WTC11 (cell line): ENCODE measurements at regions not wholly inside any gene's neighbourhood (a gene's known extent, or its start where the extent isn't known, plus 50 kb on each side); places are given as distances from the start of the nearest gene placed in this dataset.

Experiments used
- ATF2 ChIP-seq: sonication (generic); formaldehyde crosslinking; IDR thresholded peaks from 2 replicates; pipeline ENCODE4 v1.8.1; 2022; ENCODE audit warnings: low read depth, missing genetic modification reagents, borderline replicate concordance
- CREB1 ChIP-seq: sonication (generic); formaldehyde crosslinking; IDR thresholded peaks from 2 replicates; pipeline ENCODE4 v1.8.0; 2023; ENCODE audit warnings: mild to moderate bottlenecking, missing genetic modification reagents
- CTCF ChIP-seq: fragments of 200-600 bp; IDR thresholded peaks from 2 replicates; pipeline ENCODE4 v1.8.0; 2022; ENCODE audit warnings: antibody characterized with exemption
- KAT7 ChIP-seq: sonication (generic); formaldehyde crosslinking; IDR thresholded peaks from 2 replicates; pipeline ENCODE4 v1.8.1; 2023; ENCODE audit warnings: missing genetic modification reagents, mild to moderate bottlenecking, borderline replicate concordance
- NFE2L1 ChIP-seq: sonication (generic); formaldehyde crosslinking; IDR thresholded peaks from 2 replicates; pipeline ENCODE4 v1.8.1; 2023; ENCODE audit warnings: missing genetic modification reagents
- PRRX2 ChIP-seq: fragments of 250-450 bp; sonication (Bioruptor Pico); IDR thresholded peaks from 2 replicates; pipeline ENCODE4 v1.8.0; 2021; ENCODE audit warnings: mild to moderate bottlenecking
- SP1 ChIP-seq: sonication (generic); formaldehyde crosslinking; conservative IDR thresholded peaks from 2 replicates; pipeline ENCODE4 v1.8.1; 2022; ENCODE audit warnings: missing genetic modification reagents
- ZBTB21 ChIP-seq: sonication (generic); formaldehyde crosslinking; IDR thresholded peaks from 2 replicates; pipeline ENCODE4 v1.8.1; 2023; ENCODE audit warnings: mild to moderate bottlenecking, missing genetic modification reagents, borderline replicate concordance
- ZNF121 ChIP-seq: sonication (generic); formaldehyde crosslinking; IDR thresholded peaks from 2 replicates; pipeline ENCODE4 v1.8.0; 2023; ENCODE audit warnings: missing genetic modification reagents
- ZNF232 ChIP-seq: sonication (generic); formaldehyde crosslinking; IDR thresholded peaks from 2 replicates; pipeline ENCODE4 v1.8.0; 2022; ENCODE audit warnings: mild to moderate bottlenecking, missing genetic modification reagents
- TF ChIP-seq, protein P1 (sequence below): sonication (generic); formaldehyde crosslinking; conservative IDR thresholded peaks from 2 replicates; pipeline ENCODE4 v1.8.1; 2022; ENCODE audit warnings: mild to moderate bottlenecking, missing genetic modification reagents
- TF ChIP-seq, protein P2 (sequence below): sonication (generic); formaldehyde crosslinking; IDR thresholded peaks from 2 replicates; pipeline ENCODE4 v1.8.0; 2022; ENCODE audit warnings: missing genetic modification reagents

DNA sequence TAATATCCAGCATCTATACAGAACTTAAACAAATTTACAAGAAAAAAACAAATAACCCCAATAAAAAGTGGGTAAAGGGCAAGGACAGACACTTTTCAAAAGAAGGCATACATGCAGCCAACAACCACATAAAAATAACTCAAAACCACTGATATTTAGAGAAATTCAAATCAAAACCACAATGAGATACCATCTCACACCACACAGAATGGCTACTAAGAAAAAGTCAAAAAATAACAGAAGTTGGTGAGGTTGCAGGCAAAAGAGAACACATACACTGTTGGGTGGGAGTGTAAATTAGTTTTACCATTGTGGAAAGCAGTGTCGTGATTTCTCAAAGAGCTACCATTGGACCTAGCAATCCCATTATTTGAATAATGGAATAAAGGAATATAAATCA lies 1973.9 kb upstream of the LRRTM1 start:
- TF ChIP-seq SP1 (CRISPR knock-in tag) = no peak
- TF ChIP-seq, protein P1, sequence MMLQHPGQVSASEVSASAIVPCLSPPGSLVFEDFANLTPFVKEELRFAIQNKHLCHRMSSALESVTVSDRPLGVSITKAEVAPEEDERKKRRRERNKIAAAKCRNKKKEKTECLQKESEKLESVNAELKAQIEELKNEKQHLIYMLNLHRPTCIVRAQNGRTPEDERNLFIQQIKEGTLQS (CRISPR knock-in tag) = no peak
- no peak for TF ChIP-seq CTCF
- no peak for TF ChIP-seq ATF2 (CRISPR knock-in tag)
- TF ChIP-seq ZBTB21 (CRISPR knock-in tag) = no peak
- no peak for TF ChIP-seq PRRX2 (CRISPR knock-in tag)
- TF ChIP-seq, protein P2, sequence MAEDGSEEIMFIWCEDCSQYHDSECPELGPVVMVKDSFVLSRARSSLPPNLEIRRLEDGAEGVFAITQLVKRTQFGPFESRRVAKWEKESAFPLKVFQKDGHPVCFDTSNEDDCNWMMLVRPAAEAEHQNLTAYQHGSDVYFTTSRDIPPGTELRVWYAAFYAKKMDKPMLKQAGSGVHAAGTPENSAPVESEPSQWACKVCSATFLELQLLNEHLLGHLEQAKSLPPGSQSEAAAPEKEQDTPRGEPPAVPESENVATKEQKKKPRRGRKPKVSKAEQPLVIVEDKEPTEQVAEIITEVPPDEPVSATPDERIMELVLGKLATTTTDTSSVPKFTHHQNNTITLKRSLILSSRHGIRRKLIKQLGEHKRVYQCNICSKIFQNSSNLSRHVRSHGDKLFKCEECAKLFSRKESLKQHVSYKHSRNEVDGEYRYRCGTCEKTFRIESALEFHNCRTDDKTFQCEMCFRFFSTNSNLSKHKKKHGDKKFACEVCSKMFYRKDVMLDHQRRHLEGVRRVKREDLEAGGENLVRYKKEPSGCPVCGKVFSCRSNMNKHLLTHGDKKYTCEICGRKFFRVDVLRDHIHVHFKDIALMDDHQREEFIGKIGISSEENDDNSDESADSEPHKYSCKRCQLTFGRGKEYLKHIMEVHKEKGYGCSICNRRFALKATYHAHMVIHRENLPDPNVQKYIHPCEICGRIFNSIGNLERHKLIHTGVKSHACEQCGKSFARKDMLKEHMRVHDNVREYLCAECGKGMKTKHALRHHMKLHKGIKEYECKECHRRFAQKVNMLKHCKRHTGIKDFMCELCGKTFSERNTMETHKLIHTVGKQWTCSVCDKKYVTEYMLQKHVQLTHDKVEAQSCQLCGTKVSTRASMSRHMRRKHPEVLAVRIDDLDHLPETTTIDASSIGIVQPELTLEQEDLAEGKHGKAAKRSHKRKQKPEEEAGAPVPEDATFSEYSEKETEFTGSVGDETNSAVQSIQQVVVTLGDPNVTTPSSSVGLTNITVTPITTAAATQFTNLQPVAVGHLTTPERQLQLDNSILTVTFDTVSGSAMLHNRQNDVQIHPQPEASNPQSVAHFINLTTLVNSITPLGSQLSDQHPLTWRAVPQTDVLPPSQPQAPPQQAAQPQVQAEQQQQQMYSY (CRISPR knock-in tag) = no peak
- no peak for TF ChIP-seq KAT7 (CRISPR knock-in tag)
- no peak for TF ChIP-seq ZNF121 (CRISPR knock-in tag)
- TF ChIP-seq CREB1 (CRISPR knock-in tag) = no peak
- no peak for TF ChIP-seq ZNF232 (CRISPR knock-in tag)
- no peak for TF ChIP-seq NFE2L1 (CRISPR knock-in tag)
